ENCODE measurements at regions not wholly inside any gene's neighbourhood (a gene's known extent, or its start where the extent isn't known, plus 50 kb on each side); places are given as distances from the start of the nearest gene placed in this dataset.

DNA sequence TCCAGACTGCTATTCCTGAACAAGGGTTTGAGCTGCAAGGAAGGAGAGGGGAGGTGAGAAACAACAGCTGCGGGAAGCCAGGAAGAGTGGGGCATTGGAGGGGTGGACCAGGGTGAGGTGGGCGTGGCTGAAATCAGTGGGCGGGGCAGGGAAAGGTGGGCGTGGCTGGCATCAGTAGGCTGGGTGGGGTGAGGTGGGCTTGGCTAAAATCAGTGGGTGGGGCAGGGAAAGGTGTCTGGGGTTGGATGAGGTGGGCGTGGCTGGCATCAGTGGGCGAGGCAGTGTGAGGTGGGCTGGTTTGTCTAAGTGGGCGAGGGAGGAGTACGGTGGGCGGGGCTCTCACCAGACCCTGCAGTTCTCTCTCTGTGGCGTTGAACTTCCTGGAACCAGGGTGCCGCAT, 87.6 kb downstream of the MUC16 start:
- TF ChIP-seq, protein P1, sequence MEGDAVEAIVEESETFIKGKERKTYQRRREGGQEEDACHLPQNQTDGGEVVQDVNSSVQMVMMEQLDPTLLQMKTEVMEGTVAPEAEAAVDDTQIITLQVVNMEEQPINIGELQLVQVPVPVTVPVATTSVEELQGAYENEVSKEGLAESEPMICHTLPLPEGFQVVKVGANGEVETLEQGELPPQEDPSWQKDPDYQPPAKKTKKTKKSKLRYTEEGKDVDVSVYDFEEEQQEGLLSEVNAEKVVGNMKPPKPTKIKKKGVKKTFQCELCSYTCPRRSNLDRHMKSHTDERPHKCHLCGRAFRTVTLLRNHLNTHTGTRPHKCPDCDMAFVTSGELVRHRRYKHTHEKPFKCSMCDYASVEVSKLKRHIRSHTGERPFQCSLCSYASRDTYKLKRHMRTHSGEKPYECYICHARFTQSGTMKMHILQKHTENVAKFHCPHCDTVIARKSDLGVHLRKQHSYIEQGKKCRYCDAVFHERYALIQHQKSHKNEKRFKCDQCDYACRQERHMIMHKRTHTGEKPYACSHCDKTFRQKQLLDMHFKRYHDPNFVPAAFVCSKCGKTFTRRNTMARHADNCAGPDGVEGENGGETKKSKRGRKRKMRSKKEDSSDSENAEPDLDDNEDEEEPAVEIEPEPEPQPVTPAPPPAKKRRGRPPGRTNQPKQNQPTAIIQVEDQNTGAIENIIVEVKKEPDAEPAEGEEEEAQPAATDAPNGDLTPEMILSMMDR (IDR thresholded peaks at IDR 0.05; ENCODE audit: poor library complexity, severe bottlenecking), result no peak
- H3K27ac ChIP-seq (ENCODE audit: poor library complexity, severe bottlenecking), result no peak overlapping the region
- no peak overlapping the region for H3K4me3 ChIP-seq (ENCODE audit: severe bottlenecking)
- DNase-seq (ENCODE audit: low spot score) (no peak), ATAC-seq (ENCODE audit: low read depth) (no peak)
- no peaks in the 10 kb centered on the region for H3K27me3 ChIP-seq (ENCODE audit: insufficient read depth, poor library complexity, severe bottlenecking)
- no peaks in the 10 kb centered on the region for H3K9me3 ChIP-seq (ENCODE audit: severe bottlenecking)
- no peaks in the 10 kb centered on the region for H3K4me1 ChIP-seq (ENCODE audit: insufficient read depth, poor library complexity, severe bottlenecking)
- no peaks in the 10 kb centered on the region for H3K36me3 ChIP-seq (ENCODE audit: low read depth)

DNA sequence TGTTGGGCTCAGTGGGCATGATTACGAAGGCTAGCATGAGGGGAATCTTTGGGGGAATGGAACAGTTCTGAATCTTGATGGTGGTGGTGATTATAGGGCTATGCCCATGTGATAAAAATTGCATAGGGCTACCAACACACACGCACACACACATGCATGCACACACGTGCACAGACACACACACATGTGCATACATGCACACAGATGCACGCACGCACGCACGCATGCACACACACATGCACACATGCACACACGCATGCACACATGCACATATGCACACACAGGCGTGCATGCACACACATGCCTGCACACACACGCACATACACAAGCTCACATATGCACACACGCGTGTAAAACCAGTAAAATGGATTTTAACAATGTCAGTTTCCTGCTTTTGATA, 85.9 kb downstream of the MUC16 start:
- no peak for ATAC-seq (ENCODE audit: low read depth)
- no peak for DNase-seq (ENCODE audit: low spot score)
- no peak overlapping the region for H3K4me3 ChIP-seq (ENCODE audit: severe bottlenecking)
- no peaks in the 10 kb centered on the region for H3K36me3 ChIP-seq (ENCODE audit: low read depth)
- no peaks in the 10 kb centered on the region for H3K4me1 ChIP-seq (ENCODE audit: insufficient read depth, poor library complexity, severe bottlenecking)
- no peaks in the 10 kb centered on the region for H3K27me3 ChIP-seq (ENCODE audit: insufficient read depth, poor library complexity, severe bottlenecking)
- no peak overlapping the region for H3K27ac ChIP-seq (ENCODE audit: poor library complexity, severe bottlenecking)
- H3K9me3 ChIP-seq (ENCODE audit: severe bottlenecking), result no peaks in the 10 kb centered on the region
- TF ChIP-seq, protein P1 (IDR thresholded peaks at IDR 0.05; ENCODE audit: poor library complexity, severe bottlenecking), result no peak

DNA sequence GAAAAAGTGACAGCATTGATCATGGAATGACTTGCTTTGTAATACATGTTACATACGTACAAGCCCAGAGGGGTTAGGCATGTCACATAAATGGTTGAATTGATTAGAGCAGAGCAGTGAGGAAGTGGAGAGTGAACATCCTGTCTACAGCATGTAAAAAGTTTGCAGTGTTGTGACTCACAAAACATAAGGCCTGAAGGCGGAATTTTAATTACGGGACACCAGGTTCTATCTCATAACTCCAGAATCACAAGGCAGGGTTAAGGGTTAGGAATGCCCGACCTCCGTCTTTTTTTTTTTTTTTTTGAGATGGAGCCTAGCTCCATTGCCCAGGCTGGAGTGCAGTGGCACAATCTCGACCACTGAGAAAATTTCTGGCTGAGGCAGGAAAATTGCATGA, 83.9 kb downstream of the MUC16 start:
- no peaks in the 10 kb centered on the region for H3K9me3 ChIP-seq (ENCODE audit: severe bottlenecking)
- no peaks in the 10 kb centered on the region for H3K27me3 ChIP-seq (ENCODE audit: insufficient read depth, poor library complexity, severe bottlenecking)
- TF ChIP-seq, protein P1 (IDR thresholded peaks at IDR 0.05; ENCODE audit: poor library complexity, severe bottlenecking), result no peak
- no peak for DNase-seq (ENCODE audit: low spot score)
- no peak overlapping the region for H3K4me3 ChIP-seq (ENCODE audit: severe bottlenecking)
- no peak overlapping the region for H3K27ac ChIP-seq (ENCODE audit: poor library complexity, severe bottlenecking)
- no peaks in the 10 kb centered on the region for H3K4me1 ChIP-seq (ENCODE audit: insufficient read depth, poor library complexity, severe bottlenecking)
- no peaks in the 10 kb centered on the region for H3K36me3 ChIP-seq (ENCODE audit: low read depth)
- ATAC-seq (ENCODE audit: low read depth), result no peak

DNA sequence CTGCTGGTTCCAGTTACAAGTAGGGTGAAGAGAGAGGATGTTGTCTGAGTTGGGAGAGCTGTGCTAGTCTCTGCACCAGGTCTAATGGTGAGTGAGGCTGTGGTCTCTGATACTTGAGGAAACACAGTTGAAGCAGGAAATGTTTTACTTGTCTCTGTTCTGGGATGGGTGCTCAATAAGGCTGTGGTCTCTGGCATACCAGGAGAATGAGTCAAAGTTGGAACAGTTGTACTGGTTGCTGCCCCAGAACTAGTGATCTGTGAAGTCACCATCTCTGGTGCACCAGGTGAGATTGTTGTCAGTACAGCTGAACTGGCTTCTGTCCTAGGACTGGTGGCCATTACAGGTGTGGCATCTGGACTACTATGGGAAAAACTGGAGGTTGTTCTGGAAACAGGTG, 74.7 kb downstream of the MUC16 start:
- TF ChIP-seq, protein P1 (IDR thresholded peaks at IDR 0.05; ENCODE audit: poor library complexity, severe bottlenecking), result no peak

DNA sequence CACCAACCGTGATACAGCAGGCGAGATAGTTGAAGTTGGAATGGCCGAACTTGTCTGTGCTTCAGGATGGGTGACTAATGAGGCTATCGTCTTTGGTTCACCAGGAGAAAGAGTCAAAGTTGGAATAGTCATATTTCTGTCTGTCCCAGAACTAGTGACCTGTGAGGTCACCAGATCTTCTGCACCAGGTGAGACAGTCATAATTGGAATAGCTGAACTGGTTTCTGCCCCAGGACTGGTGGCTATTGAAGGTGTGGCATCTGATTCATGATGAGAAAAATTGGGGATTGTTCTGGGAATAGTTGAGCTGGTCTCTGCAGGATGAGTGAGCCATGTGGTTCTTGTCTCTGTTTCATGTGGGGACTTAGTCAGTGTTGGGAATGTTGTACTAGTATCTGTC, 71.6 kb downstream of the MUC16 start:
- H3K4me3 ChIP-seq (ENCODE audit: severe bottlenecking), result no peak overlapping the region
- ATAC-seq (ENCODE audit: low read depth) (no peak), DNase-seq (ENCODE audit: low spot score) (no peak)
- TF ChIP-seq, protein P1 (IDR thresholded peaks at IDR 0.05; ENCODE audit: poor library complexity, severe bottlenecking), result no peak
- H3K9me3 ChIP-seq (ENCODE audit: severe bottlenecking), result no peaks in the 10 kb centered on the region
- no peaks in the 10 kb centered on the region for H3K36me3 ChIP-seq (ENCODE audit: low read depth)
- no peaks in the 10 kb centered on the region for H3K4me1 ChIP-seq (ENCODE audit: insufficient read depth, poor library complexity, severe bottlenecking)
- no peaks in the 10 kb centered on the region for H3K27me3 ChIP-seq (ENCODE audit: insufficient read depth, poor library complexity, severe bottlenecking)
- no peak overlapping the region for H3K27ac ChIP-seq (ENCODE audit: poor library complexity, severe bottlenecking)

More for the DNA sequence above, 74.7 kb downstream of the MUC16 start:
- Histone ChIP-seq H3K27me3 (ENCODE audit: insufficient read depth, poor library complexity, severe bottlenecking) (no peaks in the 10 kb centered on the region), H3K27ac (ENCODE audit: poor library complexity, severe bottlenecking) (no peak overlapping the region), H3K9me3 (ENCODE audit: severe bottlenecking) (no peaks in the 10 kb centered on the region), H3K4me1 (ENCODE audit: insufficient read depth, poor library complexity, severe bottlenecking) (no peaks in the 10 kb centered on the region), H3K4me3 (ENCODE audit: severe bottlenecking) (no peak overlapping the region), H3K36me3 (ENCODE audit: low read depth) (no peaks in the 10 kb centered on the region)
- peak; percentile 60 for ATAC-seq (ENCODE audit: low read depth)
- no peak for DNase-seq (ENCODE audit: low spot score)
